DMS114 treated with DMSO at 0.1 percent for 48 hours (cell line): ENCODE measurements at regions not wholly inside any gene's neighbourhood (a gene's known extent, or its start where the extent isn't known, plus 50 kb on each side); places are given as distances from the start of the nearest gene placed in this dataset.

Source experiments
- DNase-seq: peaks from one replicate; lab custom pipeline; 2025; ENCODE audit not compliant: unreplicated experiment; lab: John Stamatoyannopoulos, UW

DNA sequence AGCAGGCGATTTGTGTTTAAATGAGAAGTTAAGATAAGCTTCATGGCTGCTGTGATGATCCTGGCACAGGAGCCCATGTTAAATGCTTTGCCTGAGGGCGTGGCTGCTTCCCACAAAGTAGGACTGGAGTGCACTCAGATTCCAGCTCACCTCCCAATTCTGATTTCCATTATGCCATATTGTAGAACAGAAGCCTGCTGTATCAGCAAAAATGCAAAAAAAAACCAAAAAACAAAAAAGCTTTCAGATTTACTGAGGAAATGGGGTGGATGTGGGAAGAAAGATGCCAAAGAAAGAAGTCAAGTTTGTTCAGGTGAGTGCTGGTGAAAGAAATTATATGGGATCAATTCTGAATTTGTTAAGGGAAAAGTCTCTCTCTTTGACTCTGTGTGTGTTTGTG is 610.4 kb upstream of the NETO1 start:
- DNase-seq, result no peak

DNA sequence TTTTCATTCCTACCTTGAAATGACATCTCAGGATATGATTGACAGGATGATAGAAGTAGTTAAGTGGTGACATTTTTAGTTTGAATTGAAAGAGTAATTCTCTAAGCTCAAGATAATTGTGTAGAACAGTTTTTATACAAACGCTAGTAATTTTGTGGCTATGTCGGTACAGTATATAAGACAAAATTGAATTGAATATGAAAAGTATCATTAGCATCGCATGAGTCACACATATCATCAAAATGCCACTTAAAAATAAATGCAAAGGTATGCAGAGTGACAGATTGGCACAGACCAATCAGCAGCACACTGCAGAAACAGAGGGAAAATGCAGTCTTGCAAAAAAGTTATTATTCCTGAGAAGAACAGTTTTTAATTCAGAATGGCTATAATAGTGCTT is 608.2 kb upstream of the NETO1 start:
- DNase-seq, result no peak

DNA sequence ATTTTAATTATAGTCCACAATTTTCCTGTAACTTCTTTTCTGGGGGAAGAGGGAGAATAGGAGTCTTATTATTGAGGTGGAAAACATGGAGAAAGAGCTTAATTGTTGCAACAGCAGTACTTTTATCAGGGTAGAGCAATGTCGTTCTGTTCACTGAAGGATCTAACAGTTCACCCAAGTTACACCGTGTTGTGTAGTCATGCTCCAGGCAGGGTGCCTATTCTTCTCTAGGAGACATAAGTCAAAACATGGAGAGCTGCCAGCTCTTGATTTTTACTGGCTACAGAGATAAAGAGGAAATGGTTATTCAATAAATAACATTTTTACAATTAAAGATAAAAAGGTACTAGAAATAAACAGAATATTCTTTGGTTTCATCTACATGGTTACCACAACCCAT is 594.3 kb upstream of the NETO1 start:
- DNase-seq, result no peak

DNA sequence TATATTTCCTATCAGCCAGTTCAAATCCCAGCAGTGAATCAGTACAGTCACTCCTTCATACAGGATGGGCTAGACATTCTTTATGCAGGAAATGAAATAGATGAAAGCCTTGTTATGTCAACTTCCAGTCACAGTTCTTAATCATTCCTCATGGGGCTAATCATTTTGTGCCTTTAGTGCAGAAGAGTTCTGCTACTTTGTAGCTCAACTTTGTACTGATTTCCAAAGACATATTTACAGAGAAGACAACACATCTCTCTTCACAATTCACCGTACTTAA is 593.9 kb upstream of the NETO1 start:
- no peak for DNase-seq

DNA sequence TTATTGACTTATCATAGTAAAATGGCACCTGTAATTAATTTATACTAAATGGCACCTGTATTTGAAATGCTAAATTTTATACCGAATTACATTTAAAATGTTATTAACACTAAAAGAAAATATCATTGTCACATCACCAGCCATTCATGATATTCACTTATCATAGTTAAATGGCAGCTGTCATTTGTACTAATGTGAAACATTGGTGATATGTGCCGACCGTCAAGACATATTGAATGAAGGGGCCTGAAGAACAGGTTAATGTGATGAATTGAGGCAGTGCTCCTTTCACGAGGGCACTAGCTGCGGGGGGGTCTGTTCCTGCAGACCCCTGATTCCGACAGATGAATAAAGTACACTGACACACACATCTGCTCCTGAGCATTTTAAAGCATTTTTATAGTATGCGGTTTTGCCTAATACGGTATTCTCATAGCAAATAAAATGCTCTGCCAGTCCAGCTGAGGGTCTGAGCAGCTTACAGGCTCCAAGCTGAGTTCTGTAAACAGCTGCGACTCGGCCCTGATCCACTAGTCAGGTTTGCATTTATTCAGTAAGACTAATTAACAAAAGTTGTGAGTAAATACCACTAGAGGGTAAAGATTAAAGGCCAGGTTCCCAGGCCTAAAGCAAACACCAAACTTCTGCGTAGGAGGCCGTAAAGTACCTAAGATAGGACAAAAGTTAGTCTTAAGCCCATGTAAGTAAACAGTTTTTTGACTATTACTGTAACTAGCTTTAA is 593.4 kb upstream of the NETO1 start:
- no peak for DNase-seq

DNA sequence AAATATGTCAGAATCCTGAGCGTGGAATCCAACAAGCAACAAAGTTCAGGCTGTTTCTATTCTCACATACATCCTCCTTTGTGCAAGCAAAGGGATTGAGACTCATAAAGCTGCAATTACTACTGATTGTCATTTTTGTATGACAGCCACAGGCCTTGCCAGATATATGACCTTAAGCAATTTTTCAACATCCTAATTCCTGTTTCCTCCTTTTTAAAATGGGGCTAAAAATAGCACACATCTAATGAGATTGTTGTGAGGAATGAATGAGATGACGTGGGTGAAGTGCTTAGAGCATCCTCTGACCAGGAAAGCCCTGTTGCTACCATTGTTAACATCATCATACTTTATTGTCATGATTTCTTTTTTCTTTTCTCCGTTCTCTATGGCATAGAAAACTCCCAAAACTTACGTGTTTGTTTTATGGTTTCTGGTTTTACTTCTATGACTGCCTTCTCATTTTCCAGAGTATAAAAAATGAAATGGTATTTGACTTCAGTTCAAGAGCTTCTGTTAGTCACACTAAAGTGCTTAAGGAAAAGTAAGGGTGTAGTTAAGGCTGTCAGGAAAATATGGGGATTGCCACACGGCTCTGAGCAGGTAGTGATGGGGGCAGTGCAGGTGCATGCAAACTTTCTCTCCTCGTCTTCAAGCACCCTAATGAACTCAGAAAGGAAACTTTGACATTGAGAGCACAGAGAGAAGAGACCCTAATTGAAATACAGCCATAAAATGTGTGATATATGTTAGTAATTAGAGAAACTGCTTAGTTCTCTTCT is 590.6 kb upstream of the NETO1 start:
- no peak for DNase-seq

DNA sequence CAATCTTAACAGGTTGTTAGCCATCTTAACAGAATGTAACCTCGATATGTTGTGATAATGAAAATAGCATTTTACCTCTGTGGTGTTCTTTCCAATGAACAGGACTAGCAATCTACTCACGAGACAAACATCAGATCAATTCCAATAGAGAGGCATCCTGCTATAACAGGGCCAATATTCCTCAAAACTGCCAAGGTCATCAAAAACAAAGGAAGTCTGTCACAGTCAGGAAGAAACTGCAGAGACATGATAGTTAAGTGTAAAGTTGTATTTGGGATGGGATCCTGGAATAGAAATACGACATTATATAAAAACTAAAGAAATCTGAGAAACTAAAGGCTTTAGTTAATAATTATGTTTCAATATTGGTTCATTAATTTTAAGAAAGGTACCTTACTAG is 588.9 kb upstream of the NETO1 start:
- DNase-seq, result no peak

DNA sequence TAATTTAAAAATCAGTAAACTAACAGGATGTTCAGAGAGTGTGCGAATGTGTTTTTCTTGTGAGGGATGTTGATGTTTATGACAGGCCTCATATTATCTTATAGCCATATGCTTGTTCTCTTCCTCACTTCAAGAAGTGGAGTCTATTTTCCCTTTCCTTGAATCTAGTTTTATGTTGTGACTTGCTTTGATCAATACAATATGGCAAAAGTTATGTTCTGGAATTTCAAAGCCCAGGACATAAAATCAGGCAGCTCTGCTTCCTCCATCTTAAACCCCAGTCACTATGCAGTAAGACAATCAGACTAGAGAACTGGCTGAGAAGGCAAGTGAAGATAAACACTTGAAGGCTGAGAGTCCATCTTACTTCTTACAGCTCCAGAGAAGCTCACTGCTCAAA is 585.1 kb upstream of the NETO1 start:
- DNase-seq, result no peak

DNA sequence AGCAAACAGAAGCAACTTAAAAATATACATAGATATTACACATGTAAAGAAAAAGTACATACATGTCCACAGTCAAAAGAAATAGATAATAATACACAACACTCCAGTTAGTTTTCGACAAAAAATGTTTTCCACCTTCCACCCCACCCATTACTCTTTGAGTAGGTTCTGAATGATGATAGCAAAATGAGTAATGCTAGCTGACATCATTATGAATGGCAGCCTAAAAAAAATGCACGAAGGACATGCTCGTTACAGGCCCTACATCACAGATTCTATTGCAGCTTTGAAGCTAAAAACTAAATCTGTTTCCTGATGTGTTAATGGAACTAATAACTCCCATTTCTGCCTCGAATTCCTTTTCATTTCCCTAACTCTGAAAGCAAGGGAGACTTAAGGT is 578.7 kb upstream of the NETO1 start:
- no peak for DNase-seq

DNA sequence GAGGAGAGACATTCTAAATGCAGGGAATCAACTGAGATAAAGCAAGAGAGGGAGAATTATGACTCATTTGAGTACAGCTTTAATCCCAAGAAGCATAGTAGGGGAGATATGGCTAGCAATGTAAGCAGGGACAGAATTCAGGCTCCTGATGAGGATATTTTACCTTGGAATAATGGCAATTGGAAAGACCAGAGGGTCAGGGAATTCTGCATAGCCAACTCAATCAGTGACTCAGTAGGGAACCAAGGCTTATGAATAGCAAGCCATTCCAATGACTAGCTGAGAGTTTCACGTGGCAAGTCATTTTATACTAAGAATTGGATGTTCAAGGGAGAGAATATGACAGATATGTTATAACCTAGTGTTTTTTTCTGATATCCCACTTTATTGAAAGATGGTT is 563.8 kb upstream of the NETO1 start:
- DNase-seq, result no peak

DNA sequence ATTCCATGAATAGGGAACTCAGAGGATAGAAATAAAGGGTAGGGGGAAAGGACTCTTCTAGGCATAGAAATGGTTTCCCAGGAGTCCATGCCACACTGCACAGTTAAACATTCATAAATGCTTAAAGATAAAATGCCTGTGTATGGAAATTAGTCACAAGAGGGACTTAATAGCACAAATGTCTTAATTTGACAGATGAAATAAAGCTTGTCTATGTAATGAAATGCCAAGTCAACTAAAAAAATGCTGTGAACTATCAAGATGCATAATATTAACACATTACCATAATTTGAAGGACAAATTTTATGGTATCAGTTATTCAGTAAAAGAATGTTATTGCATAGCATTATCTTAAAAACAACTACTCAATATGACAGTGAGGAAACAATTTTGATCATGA is 553.2 kb upstream of the NETO1 start:
- DNase-seq, result no peak

DNA sequence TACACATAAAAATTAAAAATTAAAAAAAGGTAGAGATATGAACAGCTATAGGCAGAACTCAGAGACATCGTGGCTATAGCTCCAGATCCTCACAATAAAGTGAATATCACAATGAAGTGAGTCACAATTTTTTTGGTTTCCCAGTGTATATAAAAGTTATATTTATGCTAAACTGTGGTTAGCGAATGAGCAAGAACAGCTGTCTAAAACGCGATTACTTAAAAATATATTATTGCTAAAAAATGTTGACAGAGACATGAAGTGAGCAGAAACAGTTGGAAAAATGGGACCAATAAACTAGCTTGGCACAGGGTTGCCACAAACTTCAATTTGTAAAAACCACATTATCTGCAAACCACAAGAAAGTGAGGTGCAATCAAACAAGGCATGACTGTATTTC is 551.7 kb upstream of the NETO1 start:
- no peak for DNase-seq

DNA sequence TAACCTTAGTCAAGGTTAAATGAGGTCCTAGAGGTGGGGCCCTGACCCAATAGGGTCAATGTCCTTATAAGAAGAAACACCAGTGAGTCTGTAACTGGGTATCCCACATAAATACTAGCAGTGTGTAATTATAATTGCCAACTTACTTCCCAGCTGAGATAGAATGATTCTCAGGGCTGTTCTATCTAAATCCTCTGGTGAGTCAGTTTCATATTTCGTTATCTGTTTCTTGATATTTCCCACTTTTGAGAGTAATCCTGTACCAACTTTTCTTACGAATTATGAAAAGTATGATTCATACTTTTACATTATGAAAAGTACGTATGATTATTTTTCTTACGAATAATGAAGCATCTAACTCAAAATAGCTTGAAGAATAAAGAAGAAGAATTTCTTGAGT is 546.8 kb upstream of the NETO1 start:
- no peak for DNase-seq

DNA sequence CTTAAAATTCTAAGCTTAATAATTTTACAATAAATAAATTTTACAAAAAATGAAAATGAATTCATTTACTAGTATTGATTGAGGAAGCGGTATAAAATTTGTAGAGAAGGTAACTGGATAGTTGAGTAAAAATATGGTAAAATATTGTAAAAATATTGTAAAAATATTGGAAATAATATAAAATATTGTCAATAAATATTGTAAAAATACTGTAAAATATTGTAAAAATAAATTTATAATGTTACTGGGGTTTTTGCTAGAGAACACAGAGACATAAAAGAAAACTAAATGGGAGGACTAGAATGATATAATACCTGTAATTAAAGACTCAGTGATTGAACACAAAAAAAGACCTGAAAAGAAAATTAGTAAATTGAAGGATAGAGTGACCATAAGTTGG is 546.3 kb upstream of the NETO1 start:
- no peak for DNase-seq

DNA sequence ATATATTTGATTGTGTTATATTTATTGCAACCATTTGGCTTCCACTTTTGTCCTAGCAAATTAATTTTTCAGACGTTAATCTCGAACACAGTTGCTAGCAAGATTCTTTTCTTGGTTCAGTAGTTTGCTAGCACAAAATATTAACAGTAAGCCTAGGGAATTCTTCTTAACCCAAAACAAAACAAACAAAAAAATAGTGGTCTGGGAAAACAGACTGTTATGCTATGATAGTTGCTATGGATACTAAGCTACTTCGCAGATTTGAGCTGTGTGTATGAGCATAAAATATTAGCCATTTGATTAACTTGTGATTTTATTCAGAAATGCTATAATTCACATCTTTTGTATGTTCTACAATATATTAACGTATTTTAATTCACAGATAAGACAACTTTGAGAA is 541.5 kb upstream of the NETO1 start:
- DNase-seq, result no peak

DNA sequence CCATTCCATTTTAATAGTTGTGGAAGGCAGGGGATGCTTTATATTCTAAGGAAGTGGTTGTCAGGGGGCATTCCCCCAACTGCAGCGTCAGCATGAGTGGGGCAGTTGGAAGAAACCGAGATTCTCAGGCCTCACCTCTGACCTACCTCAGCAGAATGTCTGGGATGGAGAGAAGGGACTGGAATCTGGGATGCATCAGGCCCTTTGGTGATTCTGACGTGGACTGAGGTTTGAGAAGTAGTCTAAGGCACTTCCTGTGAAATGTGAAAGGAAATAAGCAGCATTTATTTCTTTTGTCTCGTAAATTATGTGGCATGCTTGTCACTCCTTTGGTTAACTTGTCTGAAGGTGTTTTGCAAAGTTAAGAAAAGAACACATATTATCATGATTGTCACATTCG is 540.7 kb upstream of the NETO1 start:
- no peak for DNase-seq

DNA sequence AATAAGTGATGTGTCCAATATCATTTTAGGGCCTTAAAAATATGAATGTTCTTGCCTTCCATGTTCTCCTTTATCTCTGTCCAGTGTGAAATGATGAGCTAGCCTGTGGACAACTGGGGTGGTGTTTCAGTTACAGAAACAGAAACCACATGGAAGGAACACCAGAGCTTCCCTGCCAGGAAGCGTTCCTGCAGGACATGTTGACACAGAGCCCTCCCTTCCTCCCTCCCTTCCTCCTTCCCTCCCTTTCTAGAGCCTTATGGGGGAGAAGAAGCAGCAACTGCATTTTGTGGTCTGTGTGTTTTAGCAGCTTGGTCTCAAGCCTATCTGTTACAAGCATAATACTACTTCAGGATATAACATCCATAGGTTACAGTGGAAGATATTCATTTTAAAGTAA is 539.7 kb upstream of the NETO1 start:
- no peak for DNase-seq

DNA sequence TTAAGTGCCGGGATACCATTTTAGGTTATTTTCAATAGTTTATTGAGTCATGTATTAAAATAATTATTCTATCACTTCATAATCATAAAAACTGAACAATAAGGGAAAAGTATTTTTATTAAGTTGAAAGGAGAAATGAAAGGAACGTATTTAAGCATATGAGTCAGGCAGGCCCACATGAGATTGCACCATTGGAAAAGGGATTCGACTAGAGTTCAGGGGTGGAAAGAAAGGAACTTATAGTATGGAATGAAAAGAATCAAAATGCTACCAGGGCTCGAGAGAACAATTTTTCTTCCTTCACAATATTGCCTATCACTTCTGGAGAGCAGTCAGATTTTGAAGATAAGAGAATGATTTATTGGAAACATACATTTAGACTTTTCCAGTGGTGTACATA is 516.5 kb upstream of the NETO1 start:
- DNase-seq, result no peak

DNA sequence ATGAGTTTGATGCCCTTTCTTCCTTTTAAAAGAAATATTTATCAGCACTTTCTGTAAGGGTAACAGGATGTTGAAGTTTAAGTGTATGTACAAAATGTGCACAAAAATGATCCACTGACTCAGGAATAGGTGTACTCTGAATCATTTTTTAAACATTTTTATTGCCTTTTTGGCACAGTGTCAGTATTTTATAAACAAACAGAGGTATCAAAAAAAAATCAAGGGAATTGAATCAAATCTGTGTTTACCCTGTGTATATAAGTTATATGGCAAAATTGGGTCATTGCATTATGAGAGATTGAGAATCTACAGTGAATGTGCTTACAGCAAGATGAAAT is 513.9 kb upstream of the NETO1 start:
- no peak for DNase-seq

DNA sequence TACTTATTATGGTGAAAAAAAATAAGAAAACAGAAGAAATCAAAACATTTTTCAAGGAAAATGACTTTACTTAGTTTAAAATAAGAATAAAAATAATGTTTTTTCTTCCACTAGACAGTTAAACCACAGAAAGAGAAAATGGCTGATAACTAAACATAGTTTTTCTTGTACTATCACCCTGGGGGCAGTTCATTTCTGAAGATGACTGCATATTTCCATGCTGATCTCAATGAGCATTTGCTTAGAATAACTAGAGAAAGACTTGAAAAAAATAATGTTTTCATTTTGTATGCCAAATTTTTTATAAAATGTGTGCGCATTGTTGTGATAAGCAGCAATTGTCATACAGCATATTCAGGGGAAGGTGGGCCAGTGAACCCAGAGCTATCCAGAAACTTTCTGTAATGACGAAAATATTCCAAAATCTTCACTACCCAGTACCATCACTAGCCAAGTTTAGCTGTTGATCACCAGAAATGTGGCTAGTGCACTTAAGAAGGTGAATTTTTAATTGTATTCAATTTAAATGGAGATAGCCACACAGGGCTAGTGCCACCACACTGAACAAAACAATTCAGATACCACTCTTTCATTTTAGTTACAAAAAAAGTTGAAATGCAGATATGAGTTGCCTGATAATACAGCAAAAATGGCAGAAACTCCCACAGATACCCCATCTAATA is 513.4 kb upstream of the NETO1 start:
- DNase-seq, result no peak

DNA sequence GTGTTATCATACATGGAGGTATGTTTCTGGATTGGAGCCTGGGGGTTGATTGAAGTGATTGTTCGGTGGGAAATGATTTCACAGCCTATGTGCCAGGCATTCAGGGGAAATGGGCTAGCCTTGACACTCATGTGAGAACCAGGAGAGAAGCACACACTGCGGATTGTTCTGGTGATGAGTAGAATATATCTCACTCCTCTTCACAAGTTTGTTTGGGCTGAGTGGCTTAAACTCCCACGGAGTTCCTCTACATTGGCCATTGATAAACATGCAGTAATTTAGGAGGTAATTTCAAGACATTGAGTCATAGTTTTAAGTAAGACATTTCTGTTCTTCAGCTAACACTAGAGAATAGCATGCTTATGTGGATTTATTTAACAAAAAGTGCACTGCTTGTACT is 498.9 kb upstream of the NETO1 start:
- DNase-seq, result no peak

DNA sequence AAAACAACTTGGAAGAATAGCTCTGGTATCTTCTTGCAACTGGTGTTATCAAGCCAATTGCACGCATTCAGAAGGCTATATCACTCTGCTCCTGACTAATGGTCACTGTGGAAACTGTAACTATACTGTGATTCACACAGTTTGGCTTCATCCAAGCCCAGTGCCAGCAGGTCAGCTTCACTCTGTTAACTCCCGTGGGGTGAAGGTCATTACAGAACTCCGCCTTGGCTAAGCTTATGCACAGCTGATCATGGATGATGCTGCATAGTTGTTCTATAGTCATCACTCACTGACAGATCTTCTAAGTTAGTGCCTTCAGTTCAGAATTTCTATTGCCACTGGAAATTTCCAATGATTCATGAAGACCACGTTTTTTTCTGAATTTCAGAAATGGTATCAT is 497.2 kb upstream of the NETO1 start:
- DNase-seq, result no peak

DNA sequence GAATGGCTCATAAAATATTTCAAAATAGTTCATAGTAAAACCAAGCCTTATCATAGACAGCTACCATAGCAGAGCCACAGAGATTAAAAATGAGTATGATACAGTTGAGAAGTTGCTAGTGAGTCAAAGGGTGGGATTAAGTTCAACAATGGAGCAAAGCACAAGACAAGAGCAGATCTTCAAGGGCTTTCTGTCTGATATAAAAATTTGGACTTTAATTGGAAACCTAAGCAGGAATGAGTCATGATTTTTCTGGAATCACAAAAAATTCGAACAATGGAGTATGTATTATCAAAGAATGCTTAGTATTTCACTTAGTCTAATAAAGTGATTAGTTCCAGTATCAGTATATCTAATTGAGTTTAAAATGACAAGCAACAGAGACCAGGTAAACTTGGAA is 487.3 kb upstream of the NETO1 start:
- no peak for DNase-seq
